Activated gamma-delta T cell treated with Interleukin-2 at 50 U/mL for 16 hours (primary cell): ENCODE measurements at regions not wholly inside any gene's neighbourhood (a gene's known extent, or its start where the extent isn't known, plus 50 kb on each side); places are given as distances from the start of the nearest gene placed in this dataset.
"Not testable (repeated sequence)": the region's sequence is repeated elsewhere in the genome, so short reads cannot be mapped to it uniquely, and the experiment has no call there.

ENCODE experiments used
- DNase-seq: peaks from one replicate; pipeline ENCODE4 v3.0.0-alpha.2; 2020

- no peak for DNase-seq
These were observed 107.9 kb upstream of the RAB4A start for GRCh38 chr1:229162825-229163515.

GRCh38 chr1:229164348-229164747 lies 106.6 kb upstream of the RAB4A start:
- no peak for DNase-seq

GRCh38 chr1:229164836-229165735 lies 105.8 kb upstream of the RAB4A start:
- no peak for DNase-seq

GRCh38 chr1:229167318-229167717 lies 103.6 kb upstream of the RAB4A start:
- DNase-seq = no peak

- no peak for DNase-seq
These were observed 101.5 kb upstream of the RAB4A start for GRCh38 chr1:229169399-229169798.

- DNase-seq = no peak
These were observed 100.6 kb upstream of the RAB4A start for GRCh38 chr1:229170274-229170673.

- no peak for DNase-seq
These were observed 100.0 kb upstream of the RAB4A start for GRCh38 chr1:229170778-229171505.

- DNase-seq = no peak
These were observed 99.0 kb upstream of the RAB4A start for GRCh38 chr1:229171934-229172333.

- not testable (repeated sequence) for DNase-seq
These were observed 97.1 kb upstream of the RAB4A start for GRCh38 chr1:229173491-229174476.

- not testable (repeated sequence) for DNase-seq
These were observed 95.6 kb upstream of the RAB4A start for GRCh38 chr1:229175297-229175696.

- DNase-seq = not testable (repeated sequence)
These were observed 94.5 kb upstream of the RAB4A start for GRCh38 chr1:229176457-229176856.

- no peak for DNase-seq
These were observed 90.8 kb upstream of the RAB4A start for GRCh38 chr1:229180161-229180560.

- DNase-seq = no peak
These were observed 89.5 kb upstream of the RAB4A start for GRCh38 chr1:229181419-229181818.

GRCh38 chr1:229183588-229183987 lies 87.3 kb upstream of the RAB4A start:
- no peak for DNase-seq

GRCh38 chr1:229184066-229184465 lies 86.8 kb upstream of the RAB4A start:
- DNase-seq = no peak

GRCh38 chr1:229185963-229186362 lies 84.9 kb upstream of the RAB4A start:
- DNase-seq = no peak

GRCh38 chr1:229186373-229187056 lies 84.4 kb upstream of the RAB4A start:
- DNase-seq = no peak

- DNase-seq = no peak
These were observed 80.8 kb upstream of the RAB4A start for GRCh38 chr1:229190057-229190575.

GRCh38 chr1:229191066-229191674 lies 79.7 kb upstream of the RAB4A start:
- DNase-seq = no peak

GRCh38 chr1:229192031-229192430 lies 78.9 kb upstream of the RAB4A start:
- DNase-seq = no peak

- DNase-seq = no peak
These were observed 78.1 kb upstream of the RAB4A start for GRCh38 chr1:229192853-229193252.
